T-helper 1 cell (primary cell): ENCODE measurements at regions not wholly inside any gene's neighbourhood (a gene's known extent, or its start where the extent isn't known, plus 50 kb on each side); places are given as distances from the start of the nearest gene placed in this dataset.
"Not testable (repeated sequence)": the region's sequence is repeated elsewhere in the genome, so short reads cannot be mapped to it uniquely, and the experiment has no call there.

Experiments
- DNase-seq, 5 donors: peaks; one replicate each; pipeline ENCODE4 v3.0.0-alpha.2; 2012 to 2020

DNA sequence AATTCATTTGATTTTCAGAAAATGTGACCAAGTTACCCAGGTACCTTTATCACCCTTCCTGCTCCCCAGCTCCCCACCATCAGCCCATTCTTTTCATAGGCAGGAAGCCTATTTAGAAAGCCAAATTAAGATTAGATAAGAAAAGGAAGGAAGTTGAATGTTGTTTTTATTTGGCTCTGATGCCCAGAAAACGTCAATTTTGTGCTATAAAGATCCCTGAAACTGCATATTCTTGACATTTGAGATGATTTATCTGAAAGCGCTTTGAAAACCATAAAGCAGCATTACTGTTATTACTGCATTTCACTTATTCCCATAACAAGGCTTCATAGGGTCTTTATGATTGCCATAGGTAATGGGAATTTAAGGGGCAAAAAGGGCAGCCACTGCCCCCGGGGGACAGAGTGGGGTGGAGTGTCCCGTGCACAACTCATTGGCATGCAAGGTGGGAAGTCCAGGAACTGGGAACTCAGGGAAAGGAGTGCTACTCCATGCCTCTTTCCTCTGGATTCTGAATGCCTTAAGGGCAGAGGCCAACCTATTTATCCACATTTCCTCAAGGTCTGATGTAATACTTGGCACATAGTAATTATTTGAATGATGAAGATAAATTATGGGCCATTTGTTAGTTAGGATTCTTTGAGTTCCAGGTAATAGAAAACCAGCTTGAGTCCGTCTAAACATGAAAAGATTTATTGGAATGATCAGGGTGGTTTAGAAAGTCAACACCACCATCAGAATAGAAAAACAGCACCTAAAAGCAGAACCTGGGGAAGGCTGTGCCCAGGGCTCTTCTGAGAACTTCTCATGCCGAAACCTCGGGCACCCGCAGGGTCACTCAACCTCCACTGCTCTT is 100.6 kb upstream of the ELMO1 start:
- no peak for DNase-seq

GRCh38 chr7:37550426-37550825 is 101.8 kb upstream of the ELMO1 start:
- DNase-seq = no peak

- no peak for DNase-seq
Observed at GRCh38 chr7:37550872-37551271, 102.2 kb upstream of the ELMO1 start.

- no peak for DNase-seq
Observed at GRCh38 chr7:37552030-37552429, 103.4 kb upstream of the ELMO1 start.

DNA sequence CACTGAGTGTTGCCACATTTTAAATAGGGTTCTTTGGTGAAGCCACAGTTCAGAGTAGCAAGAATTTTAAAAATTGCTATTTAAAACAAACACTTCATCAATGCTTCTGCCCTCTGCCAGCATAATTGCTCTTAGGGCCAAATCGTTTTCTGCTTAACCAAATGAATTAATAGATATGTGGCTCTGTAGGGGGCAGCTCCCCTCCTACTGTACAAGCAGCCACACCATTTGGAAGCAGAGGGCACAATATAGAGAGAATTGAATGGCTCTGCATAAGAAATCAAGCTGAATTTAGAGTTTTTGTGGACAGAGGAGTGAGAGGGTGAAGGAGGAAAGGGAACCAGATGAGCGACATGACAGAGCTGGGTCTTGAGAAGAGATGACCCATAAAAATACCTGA is 103.8 kb upstream of the ELMO1 start:
- DNase-seq = not testable (repeated sequence)

- DNase-seq = no peak
Observed at GRCh38 chr7:37555528-37555927, 106.9 kb upstream of the ELMO1 start.

DNA sequence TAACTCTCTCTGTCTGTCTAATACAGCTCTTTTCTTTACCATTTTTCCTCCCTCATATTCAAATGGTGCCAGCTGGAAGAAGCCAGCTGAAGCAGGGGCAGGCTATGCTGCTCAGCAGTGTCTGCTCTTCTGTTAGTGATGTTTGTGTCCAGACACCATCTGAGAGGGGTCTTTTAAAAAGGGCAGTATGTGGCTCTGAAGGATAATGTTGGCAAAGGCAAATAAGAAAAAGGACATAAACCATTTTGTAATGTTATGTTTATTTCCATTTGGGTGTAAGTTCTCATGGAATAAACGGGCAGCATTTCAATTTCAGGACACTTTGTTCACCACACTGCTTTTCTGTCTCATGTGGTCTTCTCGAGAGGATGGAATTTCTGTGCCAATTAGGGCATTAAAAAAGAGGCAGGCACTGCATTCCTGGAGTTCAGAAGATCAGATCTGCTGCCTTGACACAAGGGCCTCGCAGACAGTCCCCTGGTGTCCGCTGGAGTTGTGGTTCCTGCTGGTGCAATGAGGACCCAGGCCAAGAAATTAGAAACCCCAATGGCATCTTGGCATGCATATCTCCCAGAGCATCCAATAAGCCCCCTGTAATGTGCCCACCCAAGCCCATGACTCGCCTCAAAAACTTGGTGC is 109.0 kb upstream of the ELMO1 start:
- DNase-seq = no peak

- DNase-seq = no peak
Observed at GRCh38 chr7:37558320-37559096, 109.8 kb upstream of the ELMO1 start.

GRCh38 chr7:37570145-37570544 is 113.4 kb upstream of the GPR141 start:
- no peak for DNase-seq

GRCh38 chr7:37571806-37572205 is 111.8 kb upstream of the GPR141 start:
- no peak for DNase-seq

GRCh38 chr7:37577412-37577811 is 106.2 kb upstream of the GPR141 start:
- DNase-seq = no peak

- no peak for DNase-seq
Observed at GRCh38 chr7:37577901-37578300, 105.7 kb upstream of the GPR141 start.

DNA sequence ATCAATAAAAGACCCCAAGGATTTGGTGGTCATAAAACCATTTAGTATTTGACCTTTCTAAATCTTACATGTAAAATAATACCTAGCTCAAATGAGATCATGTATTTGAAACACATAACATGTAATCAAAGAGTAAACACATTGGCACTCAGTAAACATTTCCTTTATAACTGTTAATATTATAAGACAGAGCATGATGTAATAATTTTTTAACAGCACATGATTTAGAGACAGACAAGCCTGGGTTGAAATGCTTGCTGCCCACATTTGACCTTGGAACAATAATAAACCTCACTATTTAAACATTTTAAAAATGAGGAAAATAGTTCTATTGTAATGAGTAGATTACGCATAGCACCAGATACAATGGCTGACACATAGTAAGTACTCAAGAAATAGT is 105.2 kb upstream of the GPR141 start:
- DNase-seq = no peak

DNA sequence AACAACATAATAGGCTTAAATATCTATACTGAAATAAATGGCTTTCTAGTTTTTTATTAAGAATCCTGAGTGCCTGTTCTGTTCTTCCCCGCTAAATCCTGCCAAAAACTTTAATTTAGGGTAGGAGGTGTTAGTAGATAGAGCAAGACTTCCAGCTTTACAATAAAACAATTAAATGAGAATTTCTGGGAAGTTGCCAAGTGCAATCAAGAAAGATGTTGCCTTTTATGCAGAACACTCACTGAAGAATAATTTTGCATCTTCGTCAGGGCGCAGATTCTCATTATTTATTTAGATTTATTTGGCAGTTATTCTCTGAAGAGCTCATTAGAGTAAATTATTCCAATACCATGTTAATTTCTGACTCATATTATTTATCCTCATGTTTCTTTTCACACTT is 103.2 kb upstream of the GPR141 start:
- DNase-seq = no peak

DNA sequence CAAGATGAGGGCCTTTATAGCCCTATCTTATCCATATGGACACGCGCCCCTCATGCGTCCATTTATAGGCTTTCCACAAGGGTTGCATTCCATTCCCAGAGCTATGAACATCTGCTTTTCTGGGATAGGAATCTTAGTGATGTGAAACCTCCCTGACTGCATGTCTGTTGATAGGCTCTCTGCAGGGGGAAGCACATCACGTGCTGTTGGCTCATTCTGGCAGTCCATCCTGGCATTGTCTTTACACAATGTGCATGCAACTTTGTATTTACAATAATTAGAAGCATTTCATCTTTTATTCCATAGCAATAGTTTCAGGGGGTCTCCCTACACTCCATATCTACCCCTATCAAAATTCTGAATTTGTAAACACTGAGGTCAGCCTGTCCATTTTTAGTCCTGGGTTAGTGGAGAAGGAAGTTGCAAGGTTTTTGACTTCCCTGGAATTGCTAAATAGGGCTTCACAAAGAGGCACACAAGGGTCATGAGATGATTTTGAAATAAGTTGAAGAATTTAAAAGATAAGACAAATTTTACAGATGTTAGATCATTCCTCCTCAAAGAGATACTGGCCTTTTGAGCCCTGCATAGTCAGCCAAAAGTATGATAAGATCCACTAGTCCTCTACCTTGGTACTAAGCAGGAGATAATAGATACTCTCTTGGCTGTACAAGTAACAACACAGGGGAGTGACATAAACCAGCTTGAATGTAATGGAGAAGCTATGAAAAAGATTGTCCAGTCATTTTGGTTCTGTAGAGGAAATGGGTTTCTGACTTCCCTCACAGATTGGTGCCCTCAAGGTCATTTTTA is 98.7 kb upstream of the GPR141 start:
- not testable (repeated sequence) for DNase-seq

DNA sequence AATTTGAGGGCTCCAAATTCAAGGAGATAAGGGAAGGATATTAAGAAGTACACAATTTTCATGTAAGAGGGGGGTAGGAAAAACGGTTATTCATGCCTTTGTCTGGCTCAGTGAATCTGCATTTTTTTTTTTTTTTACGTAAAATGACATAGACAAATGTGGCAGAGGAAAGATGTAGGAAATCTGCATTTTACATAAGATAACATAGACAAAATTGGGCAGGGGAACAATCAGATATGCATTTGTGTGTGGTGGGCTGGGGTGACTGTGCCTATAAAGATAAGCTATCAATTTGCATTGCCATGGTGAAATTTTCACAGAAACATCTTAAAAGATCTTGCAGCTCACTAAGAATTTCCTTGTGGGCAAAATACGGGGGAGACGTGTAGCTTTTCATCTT is 92.7 kb upstream of the GPR141 start:
- DNase-seq = no peak

- DNase-seq = no peak
Observed at GRCh38 chr7:37592366-37592765, 91.2 kb upstream of the GPR141 start.

DNA sequence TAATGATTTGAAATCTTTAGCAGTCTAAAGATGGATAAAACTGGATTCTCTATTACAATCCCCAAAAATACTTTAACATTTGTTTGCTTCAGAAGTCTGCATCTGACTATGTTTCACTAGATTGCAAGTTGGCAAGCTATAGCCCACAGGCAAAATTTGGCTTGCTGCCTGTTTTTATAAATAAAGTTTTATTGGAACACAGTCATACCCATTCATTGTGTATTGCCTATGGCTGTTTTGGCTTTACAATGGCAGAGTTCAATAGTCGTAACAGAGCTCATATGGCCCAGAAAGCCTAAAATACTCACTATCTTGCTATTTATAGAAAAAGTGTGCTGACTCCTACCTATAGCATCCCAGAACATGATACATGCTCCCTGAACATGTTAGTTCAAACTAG is 89.0 kb upstream of the GPR141 start:
- DNase-seq = no peak

GRCh38 chr7:37598824-37599223 is 84.7 kb upstream of the GPR141 start:
- no peak for DNase-seq

- DNase-seq = no peak
Observed at GRCh38 chr7:37601321-37601720, 82.2 kb upstream of the GPR141 start.

DNA sequence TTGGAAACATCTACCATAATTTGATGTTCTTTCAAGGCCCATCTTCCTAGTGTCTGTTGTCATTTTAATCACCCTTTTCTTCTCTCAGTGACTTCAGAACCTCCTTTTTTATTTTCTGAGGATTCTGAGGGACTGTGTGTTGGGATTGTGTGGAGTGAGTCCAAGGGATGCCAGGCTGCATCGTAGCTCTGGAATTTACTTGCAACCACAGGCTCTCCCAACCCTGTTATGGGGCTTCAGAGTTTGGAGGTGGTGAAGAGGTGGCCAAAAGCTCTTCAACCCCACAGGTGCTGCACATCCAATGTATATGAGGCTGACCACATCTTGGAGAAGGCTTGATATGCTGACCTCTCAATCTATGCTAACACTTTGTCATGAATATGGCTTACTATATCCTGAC is 79.5 kb upstream of the GPR141 start:
- DNase-seq = no peak

- DNase-seq = not testable (repeated sequence)
Observed at GRCh38 chr7:37617406-37617805, 66.2 kb upstream of the GPR141 start.

GRCh38 chr7:37633048-37633447 is 50.5 kb upstream of the GPR141 start:
- no peak for DNase-seq
